Skeletal muscle satellite cell (primary cell): ENCODE measurements at regions not wholly inside any gene's neighbourhood (a gene's known extent, or its start where the extent isn't known, plus 50 kb on each side); places are given as distances from the start of the nearest gene placed in this dataset.

Experiments
- H3K27me3 ChIP-seq: 2 replicates; pipeline ENCODE4 v1.7.0; 2013; ENCODE audit warnings: low read length; ENCODE audit not compliant: control insufficient read depth, insufficient read depth
- H3K36me3 ChIP-seq: 2 replicates; pipeline ENCODE4 v1.7.0; 2013; ENCODE audit warnings: mild to moderate bottlenecking, control low read depth, low read length; ENCODE audit not compliant: insufficient read depth
- H3K4me1 ChIP-seq: 2 replicates; pipeline ENCODE4 v1.7.0; 2013; ENCODE audit warnings: low read length; ENCODE audit not compliant: control insufficient read depth, insufficient read depth
- H3K4me2 ChIP-seq: 2 replicates; pipeline ENCODE4 v1.7.0; 2013; ENCODE audit warnings: mild to moderate bottlenecking, low read length
- H3K4me3 ChIP-seq: 2 replicates; pipeline ENCODE4 v1.7.0; 2013; ENCODE audit warnings: low read length
- H3K9ac ChIP-seq: 2 replicates; pipeline ENCODE4 v1.7.0; 2013; ENCODE audit warnings: mild to moderate bottlenecking, low read depth, low read length, moderate library complexity
- H3K9me3 ChIP-seq: replicated peaks from 2 replicates; pipeline ENCODE4 v1.7.0; 2013; ENCODE audit warnings: mild to moderate bottlenecking, control low read depth, low read length

DNA sequence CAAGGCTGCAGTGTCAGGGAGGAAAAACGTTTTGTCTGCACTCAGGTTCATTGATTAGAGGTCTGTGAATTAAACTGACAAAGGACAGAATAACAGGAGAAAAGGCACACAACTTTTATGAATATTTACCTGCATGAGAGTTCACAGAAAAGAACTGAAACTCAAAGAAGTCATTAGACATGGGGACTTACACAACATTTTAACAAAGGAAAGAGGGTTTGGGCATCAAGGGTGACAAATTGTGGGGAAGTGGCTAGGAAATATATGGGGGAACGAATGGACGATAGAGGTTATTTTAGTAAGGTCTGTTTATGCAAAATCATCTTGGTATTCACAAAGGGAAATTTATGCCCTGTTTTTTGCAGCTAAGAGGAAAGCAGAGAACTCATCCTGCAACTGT is 65.6 kb upstream of the C15orf39 start:
- no peak overlapping the region for H3K9ac ChIP-seq
- peaks cover 5% of the 10 kb centered on the region for H3K27me3 ChIP-seq
- no peaks in the 10 kb centered on the region for H3K36me3 ChIP-seq
- no peak overlapping the region for H3K4me2 ChIP-seq
- H3K4me1 ChIP-seq = peaks cover 10% of the 10 kb centered on the region
- no peak overlapping the region for H3K4me3 ChIP-seq
- H3K9me3 ChIP-seq = no peaks in the 10 kb centered on the region

DNA sequence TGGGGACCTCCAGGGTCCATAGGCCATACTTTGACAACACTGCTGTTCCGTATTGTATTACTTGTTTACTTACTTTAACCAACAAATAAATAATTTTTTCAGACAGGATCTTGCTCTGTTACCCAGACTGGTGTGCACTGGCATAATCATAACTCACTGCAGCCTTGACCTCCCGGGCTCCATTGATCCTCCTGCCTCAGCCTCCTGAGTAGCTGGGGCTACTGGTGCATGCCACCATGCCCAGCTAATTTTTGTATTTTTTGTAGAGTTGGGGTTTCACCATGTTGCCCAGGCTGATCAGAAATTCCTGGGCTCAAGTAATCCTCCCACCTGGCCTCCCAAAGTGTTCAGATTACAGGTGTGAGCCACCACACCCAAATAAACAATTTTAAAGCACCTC is 64.9 kb upstream of the C15orf39 start:
- H3K4me3 ChIP-seq = no peak overlapping the region
- H3K9me3 ChIP-seq = no peaks in the 10 kb centered on the region
- H3K27me3 ChIP-seq = peaks cover 5% of the 10 kb centered on the region
- H3K4me1 ChIP-seq = peaks cover 10% of the 10 kb centered on the region
- H3K4me2 ChIP-seq = no peak overlapping the region
- no peaks in the 10 kb centered on the region for H3K36me3 ChIP-seq
- H3K9ac ChIP-seq = no peak overlapping the region

DNA sequence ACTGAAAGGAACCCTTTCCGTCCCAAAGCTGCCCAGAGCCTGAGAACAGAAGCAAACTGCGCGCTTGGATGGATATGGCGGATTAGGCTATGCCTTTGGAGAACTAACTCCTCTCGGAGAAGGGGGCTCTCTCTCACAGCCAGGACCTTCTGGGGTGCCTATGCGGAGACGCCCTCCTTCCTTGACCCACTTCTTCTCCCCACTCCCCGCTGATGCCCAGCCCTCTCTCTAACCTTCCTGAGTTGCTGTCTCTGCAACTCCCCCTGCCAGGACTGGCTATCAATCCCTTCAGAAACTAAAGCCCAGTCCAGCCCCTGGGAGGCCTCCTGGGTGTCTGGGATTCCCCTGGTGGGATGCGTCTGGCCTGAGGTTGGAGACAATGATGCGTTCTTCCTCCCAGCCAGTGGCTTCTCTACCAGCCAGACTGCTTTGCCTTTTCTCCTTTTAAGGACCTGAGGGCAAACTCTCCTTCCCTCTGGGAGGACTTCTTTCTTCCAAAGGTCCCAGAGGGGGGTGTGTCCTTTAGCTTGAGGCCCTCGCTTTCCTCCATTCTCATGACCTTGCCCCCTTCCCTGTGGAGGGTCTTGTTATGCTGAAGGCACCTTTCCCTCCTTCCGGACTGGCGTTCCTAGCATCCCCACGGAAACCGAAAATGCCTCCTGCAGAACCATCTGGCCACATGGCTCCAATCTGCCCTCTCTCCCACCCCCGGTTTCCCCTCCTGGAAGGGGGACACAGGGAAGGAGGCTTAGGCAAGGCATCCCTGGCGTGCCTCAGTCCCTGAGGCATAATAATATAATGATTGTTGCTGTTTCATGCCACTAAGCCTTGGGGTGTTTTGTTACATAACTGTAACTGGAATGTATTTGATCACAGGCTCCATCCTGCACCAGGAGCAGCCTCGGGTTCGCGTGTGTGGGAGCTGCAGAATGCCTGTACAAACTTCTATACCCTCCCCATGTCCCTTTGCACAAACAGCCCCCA is 63.4 kb upstream of the C15orf39 start:
- Histone ChIP-seq H3K4me2 (peak overlapping the region; percentile 40), H3K27me3 (peaks cover 5% of the 10 kb centered on the region), H3K9me3 (peaks cover 13% of the 10 kb centered on the region), H3K36me3 (no peaks in the 10 kb centered on the region), H3K4me3 (no peak overlapping the region), H3K9ac (no peak overlapping the region), H3K4me1 (peaks cover 10% of the 10 kb centered on the region)

DNA sequence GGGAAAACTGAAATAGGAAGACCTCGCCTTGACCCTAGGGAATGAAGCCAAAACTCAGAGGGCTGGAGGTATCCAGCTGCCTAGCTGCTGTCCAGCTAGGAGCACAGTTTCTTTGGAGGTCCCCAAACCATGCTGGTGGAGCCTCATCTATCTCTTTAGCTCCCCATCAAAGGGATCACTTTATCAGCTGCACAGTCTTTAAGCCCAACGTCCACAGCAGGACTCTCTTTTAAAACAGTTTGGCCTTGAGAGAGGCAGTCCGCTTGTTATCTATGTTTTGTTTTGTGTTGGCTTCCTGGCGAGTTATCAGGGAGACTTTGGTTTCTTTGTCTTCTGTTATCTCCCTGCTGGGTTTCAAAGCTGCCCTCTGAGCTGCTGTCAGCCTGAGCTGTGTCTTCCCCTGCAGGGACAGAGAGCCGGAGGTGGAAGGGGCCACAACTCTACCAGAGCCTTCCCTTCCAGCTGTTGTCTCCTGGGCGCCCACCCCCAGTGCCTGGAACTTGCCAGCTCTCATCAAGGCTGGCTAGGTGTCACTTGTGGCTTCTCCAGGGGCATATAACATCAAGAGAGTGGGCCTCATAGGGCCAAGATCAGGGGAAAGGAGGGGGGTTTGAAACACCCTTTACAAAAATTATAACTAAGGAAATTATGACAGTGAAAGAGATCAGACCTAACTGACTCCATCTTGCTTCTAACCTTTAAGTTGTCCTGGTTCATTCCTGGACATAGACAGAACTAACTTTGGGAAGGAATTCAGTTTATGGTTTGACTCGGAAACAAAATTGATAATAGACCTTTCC is 61.4 kb upstream of the C15orf39 start:
- H3K4me1 ChIP-seq = peaks cover 10% of the 10 kb centered on the region
- H3K9me3 ChIP-seq = peaks cover 29% of the 10 kb centered on the region
- H3K36me3 ChIP-seq = no peaks in the 10 kb centered on the region
- H3K9ac ChIP-seq = no peak overlapping the region
- no peak overlapping the region for H3K4me3 ChIP-seq
- H3K27me3 ChIP-seq = peaks cover 5% of the 10 kb centered on the region
- no peak overlapping the region for H3K4me2 ChIP-seq

DNA sequence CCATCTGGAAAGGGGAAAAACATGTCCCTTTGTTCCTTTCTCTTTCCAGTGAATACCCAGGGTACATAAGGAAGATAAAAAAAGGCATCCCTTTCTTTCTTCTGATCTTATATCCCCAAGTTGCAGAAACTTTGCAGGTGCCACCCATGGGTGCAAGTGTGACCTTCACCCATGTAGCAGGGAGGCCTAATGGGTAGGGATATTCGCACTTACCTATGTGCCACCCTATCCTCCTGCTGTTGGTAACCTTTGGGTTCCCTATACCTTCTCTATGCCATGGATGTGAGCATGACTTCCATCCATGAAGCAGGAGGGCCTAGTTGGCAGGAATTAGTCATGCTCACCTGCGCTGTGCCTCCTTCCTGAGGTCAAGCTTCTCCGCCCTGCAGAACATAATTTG is 59.2 kb upstream of the C15orf39 start:
- H3K4me3 ChIP-seq = no peak overlapping the region
- peaks cover 30% of the 10 kb centered on the region for H3K9me3 ChIP-seq
- H3K36me3 ChIP-seq = no peaks in the 10 kb centered on the region
- peaks cover 10% of the 10 kb centered on the region for H3K4me1 ChIP-seq
- no peak overlapping the region for H3K9ac ChIP-seq
- peaks cover 5% of the 10 kb centered on the region for H3K27me3 ChIP-seq
- no peak overlapping the region for H3K4me2 ChIP-seq

DNA sequence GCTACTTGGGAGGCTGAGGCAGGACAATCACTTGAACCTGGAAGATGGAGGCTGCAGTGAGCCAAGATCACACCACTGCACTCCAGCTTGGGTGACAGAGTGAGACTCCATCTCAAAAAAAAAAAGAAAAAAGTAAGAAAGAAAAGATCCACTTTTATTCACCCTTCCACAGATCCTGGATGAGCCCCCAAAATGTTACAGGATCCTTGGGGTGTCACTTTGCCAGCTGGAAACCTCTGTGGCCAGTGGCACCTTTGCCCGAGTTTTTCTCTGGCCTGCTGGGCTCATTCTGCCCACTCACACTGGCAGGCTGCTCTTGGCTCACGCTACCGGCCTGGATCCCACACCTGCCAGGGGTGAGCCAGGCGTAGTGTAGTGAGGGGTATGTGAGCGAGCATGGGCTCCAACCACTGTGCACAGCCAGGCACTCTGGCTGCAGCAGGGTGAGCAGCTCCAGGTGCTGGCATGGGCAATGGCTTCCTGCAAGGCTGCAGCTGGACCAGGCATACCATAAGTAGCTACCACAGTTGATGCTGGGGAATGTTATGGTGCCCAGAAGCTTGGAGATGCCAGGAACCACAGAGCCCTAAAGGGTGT is 57.8 kb upstream of the C15orf39 start:
- H3K4me3 ChIP-seq = no peak overlapping the region
- H3K4me1 ChIP-seq = peaks cover 2% of the 10 kb centered on the region
- H3K36me3 ChIP-seq = no peaks in the 10 kb centered on the region
- H3K9me3 ChIP-seq = peaks cover 32% of the 10 kb centered on the region
- no peaks in the 10 kb centered on the region for H3K27me3 ChIP-seq
- no peak overlapping the region for H3K9ac ChIP-seq
- H3K4me2 ChIP-seq = no peak overlapping the region

DNA sequence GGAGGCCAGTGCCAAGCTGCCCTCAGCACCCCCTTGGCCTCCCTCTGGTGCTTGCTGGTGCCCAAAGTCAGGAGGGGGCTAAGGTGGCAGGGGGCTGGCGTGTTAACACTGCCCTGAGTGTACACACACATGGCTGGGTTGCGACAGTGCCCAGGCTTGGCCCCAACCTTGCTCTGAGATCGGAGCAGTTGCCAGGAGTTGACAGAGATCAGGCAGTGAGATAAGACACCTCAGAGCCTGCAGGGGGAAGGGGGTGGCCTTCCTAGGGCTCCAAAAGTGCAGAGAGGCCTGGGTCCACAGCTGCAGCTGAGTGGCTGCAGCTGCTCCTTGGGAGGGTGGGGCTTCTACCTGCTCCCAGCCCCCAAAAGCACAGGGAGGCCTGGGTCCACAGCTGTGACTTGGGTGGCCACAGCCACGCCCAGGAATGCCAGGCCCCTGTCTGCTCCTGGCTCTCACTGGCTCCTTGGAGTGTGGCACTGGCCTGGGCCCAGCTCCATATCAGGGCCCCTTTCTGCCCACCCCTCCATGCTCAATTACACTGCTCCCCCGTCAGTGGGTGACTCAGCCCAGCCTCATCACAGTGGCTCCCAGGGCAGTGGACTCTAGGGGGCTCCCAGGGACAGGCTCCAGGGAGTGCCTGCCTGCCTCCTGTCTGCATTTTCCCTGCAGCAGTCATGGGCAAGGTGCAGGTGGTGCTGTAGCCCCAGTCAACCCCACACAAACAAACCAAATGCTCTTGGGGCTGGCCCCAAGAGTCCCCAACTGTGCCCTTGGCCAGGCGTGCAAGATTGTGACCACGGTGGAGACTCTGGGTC is 56.4 kb upstream of the C15orf39 start:
- no peak overlapping the region for H3K9ac ChIP-seq
- no peaks in the 10 kb centered on the region for H3K27me3 ChIP-seq
- no peak overlapping the region for H3K4me2 ChIP-seq
- no peaks in the 10 kb centered on the region for H3K36me3 ChIP-seq
- peaks cover 7% of the 10 kb centered on the region for H3K4me1 ChIP-seq
- H3K9me3 ChIP-seq = peaks cover 32% of the 10 kb centered on the region
- H3K4me3 ChIP-seq = no peak overlapping the region

DNA sequence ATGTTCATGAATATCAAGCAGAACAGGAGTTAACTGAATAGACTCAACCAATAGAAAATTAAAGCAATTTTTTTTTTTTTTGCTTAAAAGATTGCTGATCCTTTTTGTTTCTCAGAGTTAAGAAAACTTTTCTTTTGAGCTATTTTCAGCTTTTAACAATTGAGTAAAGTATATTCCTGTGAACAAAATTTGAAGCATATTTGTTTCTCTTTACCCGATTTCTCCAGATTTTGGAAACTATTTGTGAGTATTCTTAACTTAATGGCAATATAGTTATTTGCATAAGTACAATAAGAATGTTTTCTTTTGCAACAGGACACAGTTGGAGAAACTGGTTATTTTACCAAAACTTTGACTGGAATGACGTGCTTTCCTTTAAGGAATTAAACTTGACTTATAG is 53.4 kb upstream of the C15orf39 start:
- H3K27me3 ChIP-seq = no peaks in the 10 kb centered on the region
- peaks cover 19% of the 10 kb centered on the region for H3K9me3 ChIP-seq

DNA sequence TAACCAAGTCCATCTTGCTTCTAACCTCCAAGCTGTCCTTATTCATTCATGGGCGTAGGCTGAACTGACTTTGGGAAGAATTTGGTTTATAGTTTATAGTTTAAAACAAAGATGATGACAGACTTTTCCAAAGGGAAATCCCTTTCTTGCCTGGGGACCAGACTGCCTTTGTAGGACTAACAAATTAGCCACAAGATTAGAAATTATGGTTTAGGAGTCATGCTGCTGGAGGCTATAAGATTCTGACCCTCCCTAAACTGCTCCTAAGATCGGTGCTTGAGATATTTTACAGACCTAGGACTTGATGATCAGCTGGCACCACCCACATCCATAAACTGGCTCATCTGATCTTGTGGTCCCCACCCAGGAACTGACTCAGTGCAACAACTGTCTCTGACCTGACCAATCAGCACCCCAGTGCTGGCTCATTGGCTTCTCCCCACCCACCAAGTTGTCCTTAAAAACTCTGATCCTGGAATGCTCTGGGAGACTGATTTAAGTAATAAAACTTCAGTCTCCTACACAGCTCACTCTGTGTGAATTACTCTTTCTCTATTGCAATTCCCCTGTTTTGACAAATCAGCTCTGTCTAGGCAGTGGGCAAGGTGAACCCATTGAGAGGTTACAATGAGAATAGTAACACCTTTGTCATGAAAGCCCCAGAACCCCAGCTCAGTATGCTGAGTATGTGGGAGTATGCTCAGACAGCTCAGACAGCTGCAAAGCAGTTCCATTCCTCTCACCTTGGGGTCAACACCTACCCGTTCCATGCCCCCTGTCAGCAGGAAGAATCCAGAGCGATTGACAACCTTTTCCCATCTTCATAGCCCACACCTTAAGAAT is 51.6 kb upstream of the C15orf39 start:
- H3K27me3 ChIP-seq = no peaks in the 10 kb centered on the region
- H3K9ac ChIP-seq = no peak overlapping the region
- peak overlapping the region; percentile 48 for H3K4me2 ChIP-seq
- peaks cover 5% of the 10 kb centered on the region for H3K9me3 ChIP-seq
- H3K4me3 ChIP-seq = peak overlapping the region; percentile 19
- H3K4me1 ChIP-seq = peaks cover 11% of the 10 kb centered on the region
- no peaks in the 10 kb centered on the region for H3K36me3 ChIP-seq

More for the DNA sequence above, 53.4 kb upstream of the C15orf39 start:
- no peak overlapping the region for H3K4me2 ChIP-seq
- no peaks in the 10 kb centered on the region for H3K36me3 ChIP-seq
- H3K4me1 ChIP-seq = peaks cover 11% of the 10 kb centered on the region
- H3K4me3 ChIP-seq = no peak overlapping the region
- no peak overlapping the region for H3K9ac ChIP-seq
